Cerebellar cortex (tissue), 1 donor: ENCODE measurements at regions not wholly inside any gene's neighbourhood (a gene's known extent, or its start where the extent isn't known, plus 50 kb on each side); places are given as distances from the start of the nearest gene placed in this dataset.

Experiments used
- DNase-seq: peaks from one replicate; pipeline ENCODE4 v3.0.0-alpha.2; 2015; ENCODE audit warnings: low spot score

GRCh38 chr11:71201936-71202597 lies 50.3 kb downstream of the SHANK2 start:
- DNase-seq, result no peak

DNA sequence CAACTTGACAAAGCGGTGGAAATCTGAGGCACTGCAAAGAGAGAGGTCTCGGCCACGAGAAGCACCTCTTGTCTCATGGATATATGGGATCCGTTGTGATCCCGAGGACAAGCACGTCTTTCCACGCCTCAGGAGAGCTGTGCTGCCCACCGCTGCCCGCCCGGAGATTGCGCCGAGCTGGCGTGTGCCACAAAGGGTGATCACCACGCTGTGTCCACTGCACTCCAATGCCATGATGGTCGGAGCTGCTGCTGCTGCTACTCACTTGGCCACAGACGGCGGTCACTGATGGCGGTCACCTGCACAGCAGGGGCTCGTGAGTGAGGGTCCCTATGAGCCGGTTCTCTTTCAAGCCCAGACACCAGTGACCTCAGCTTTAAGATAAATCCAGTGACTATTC lies 51.1 kb downstream of the SHANK2 start:
- DNase-seq, result no peak

DNA sequence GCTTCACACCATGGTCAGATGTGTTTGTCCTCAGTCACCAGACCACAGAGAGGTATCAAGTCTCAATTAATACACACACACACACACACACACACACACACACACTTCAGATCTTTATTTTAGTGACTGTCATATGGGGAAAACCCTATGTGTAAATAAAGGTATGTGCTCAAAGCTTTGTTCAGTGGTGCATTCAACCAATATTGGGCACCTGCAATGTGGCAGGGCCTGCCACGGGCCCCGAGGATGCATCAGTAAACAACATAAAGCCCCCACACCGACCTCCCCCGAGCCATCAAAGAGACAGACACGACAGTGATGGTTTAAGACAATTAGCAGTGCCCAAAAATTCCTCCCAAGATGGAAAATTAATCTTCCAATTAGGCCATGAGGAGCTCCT lies 51.6 kb downstream of the SHANK2 start:
- DNase-seq, result no peak

- no peak for DNase-seq
Observed at GRCh38 chr11:71200172-71200716, 52.1 kb downstream of the SHANK2 start.

GRCh38 chr11:71199226-71199820 lies 53.1 kb downstream of the SHANK2 start:
- no peak for DNase-seq

DNA sequence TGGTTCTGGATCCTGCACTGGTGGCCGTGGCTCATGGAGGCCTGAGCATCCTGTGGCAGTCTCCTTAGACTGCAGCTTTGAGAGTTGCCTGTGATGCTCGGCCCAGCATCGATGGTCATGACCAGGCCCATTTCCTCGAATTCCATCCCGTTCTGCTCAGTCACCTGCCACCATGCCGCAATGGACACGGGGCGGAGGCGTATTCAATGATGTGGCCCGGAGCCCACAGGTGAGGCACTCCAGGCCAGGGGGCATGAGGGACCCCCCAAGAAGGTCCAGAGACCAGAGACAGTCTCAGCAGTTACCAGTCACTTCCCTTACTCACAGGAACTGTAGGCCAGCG lies 53.6 kb downstream of the SHANK2 start:
- no peak for DNase-seq

DNA sequence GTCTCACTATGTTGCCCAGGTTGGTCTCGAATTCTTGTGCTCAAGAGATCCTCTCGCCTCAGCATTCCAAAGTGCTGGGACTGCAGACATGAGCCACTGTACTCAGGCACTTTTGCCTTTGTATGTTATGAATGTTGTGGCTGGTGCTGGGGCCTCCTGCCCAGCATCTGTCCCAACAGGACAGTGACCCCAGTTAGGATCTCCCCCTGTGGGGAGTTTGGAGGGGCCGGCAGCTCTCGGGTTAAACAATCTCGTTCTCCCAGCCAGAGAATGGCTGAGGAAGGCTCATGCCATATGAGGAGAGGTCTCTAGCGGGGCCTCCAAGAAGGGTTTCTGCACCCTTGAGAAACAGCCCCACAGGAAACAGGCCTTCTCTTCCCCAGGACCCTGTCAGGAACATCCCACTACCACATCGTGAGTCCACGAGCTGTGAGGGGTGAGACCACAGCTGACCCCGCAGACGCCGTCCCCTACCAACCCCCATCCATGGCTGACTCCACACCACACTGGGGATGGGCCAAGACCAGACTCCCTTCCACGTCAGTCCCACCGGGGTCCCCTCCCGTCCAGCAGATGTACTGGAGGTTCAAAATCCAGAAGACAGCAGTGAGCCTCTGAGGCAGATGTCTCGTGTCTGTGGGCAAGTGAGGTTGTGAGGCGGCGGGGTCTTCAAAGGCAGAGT lies 54.1 kb downstream of the SHANK2 start:
- DNase-seq, result no peak

GRCh38 chr11:71197096-71197495 lies 55.3 kb downstream of the SHANK2 start:
- DNase-seq, result no peak

DNA sequence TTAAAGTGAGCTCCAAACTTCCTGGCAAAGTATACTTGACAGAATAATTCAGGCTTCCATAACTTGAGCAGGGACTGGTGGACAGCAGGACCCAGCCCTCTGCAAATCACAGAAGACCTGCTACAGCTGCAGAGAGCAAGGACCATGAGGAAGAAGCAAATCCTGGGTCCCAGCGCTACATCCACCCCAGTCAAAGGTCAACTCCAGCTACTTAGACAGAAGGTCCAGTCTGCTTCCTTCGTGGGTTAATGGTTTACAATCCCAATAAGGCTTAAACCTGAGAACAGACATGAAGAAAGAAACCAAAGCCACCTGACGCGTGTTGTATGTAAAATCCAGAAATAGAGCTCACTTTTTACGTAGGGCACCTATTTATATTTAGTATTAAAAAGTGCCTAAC lies 57.7 kb downstream of the SHANK2 start:
- no peak for DNase-seq

- DNase-seq, result no peak
Observed at GRCh38 chr11:71193431-71193830, 58.9 kb downstream of the SHANK2 start.

DNA sequence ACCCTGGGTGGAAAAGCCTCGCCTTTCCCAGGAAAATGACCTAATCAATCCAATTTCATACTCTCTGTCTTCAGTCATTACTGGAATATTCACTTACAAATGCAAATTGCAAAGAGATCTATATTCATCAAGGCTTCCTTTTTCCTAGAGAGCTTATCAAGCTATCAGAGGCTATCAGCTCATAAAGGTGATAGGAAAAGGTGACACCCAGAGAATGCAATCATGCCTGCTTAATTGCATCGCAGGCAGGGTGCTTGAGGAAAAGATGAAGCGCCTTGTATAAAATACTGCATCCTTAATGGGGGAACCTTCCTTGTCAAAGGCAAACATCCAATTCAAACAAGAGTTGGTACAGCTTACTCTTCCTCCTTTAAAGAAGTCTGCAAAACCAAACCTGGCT lies 59.7 kb downstream of the SHANK2 start:
- DNase-seq, result no peak

DNA sequence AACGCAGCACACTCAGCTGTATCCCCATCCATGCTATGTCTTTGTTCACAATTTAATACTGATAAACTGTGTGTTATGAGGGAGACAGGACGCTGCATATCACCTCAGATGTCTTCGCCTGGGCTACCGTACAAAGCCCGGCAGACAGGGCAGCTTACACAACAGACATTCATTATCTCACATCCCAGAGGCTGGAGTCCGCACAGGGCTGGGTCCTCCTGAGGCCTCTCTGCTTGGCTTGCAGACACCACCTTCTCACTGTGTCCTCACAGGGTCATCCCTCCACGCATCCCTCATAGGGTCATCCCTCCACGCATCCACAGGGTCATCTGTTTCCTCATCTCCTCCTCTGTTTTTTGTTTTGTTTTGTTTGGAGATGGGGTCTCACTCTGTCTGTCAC lies 61.2 kb downstream of the SHANK2 start:
- DNase-seq, result no peak

GRCh38 chr11:71190551-71190950 lies 61.8 kb downstream of the SHANK2 start:
- no peak for DNase-seq

DNA sequence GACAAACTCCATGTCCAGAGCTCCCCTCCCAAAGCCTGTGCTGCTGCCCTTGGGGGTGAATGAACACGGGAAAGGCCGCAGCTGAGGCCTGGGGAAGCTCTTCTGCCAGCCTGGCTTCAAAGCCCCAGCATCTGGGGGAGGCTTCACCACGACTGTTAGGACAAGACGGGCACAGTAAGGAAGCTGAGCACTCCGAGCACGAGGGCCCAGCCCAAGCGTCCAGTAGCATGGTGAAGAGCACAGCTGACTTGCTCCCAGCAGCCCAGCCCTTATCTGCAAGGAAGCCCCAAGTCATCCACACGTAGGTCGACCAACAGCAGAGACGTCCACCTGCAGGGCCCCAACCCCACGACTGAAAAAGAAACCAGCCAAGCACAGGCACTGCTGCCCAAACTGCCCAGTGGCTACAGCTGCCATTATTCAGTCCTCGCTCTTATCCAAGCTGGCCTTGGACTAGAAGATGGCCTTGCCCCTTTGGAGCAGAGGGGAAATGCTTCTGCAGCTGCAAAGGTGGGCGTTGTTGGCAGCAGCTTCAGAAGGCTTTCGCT lies 62.5 kb downstream of the SHANK2 start:
- DNase-seq, result no peak

DNA sequence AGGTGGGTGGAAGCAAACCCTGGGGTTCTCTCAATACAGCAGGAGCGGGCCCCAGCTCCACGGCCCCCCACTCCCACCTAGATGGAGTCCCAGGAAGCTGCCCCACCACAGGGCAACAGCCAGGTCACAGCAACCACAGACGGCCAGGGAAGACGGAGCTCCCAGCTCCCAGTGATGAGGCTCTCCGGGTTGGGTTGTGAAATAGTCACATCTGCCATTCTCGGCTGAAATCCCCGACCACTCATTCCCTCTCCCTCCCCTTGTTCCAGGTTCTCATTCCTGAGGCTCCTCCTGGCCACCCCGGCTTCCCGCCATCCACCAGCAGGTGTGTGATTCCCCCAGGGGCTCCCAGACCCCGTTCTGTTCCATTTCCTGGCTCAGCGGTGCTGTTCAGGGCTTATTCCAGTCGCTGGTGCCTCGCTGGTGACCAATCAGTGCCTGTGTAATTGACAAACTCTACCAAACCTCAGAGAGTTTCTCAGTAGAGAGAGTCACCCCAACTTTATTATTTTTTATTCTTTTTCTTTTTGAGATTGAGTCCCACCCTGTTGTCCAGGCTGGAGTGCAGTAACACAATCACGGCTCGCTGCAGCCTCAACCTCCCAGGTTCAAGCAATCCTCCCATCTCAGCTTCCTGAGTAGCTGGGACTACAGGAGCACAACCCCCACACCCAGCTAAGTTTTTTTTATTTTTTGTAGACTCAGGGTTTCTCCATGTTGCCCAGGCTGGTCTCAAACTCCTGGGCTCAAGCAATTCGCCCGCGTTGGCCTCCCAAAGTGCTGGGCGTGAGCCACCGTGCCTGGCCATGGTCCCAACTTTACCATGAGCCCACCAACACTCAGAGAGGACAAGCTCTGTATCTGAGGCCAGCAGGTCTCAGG lies 63.2 kb downstream of the SHANK2 start:
- DNase-seq, result no peak

GRCh38 chr11:71188073-71188472 lies 64.3 kb downstream of the SHANK2 start:
- DNase-seq, result no peak

- DNase-seq, result no peak
Observed at GRCh38 chr11:71186806-71187205, 65.6 kb downstream of the SHANK2 start.

- DNase-seq, result no peak
Observed at GRCh38 chr11:71185411-71185810, 67.0 kb downstream of the SHANK2 start.

- DNase-seq, result no peak
Observed at GRCh38 chr11:71184421-71185210, 67.8 kb downstream of the SHANK2 start.

- DNase-seq, result no peak
Observed at GRCh38 chr11:71183878-71184277, 68.5 kb downstream of the SHANK2 start.
